HEK293 (cell line): ENCODE measurements at regions not wholly inside any gene's neighbourhood (a gene's known extent, or its start where the extent isn't known, plus 50 kb on each side); places are given as distances from the start of the nearest gene placed in this dataset.

Experiments used
- CTCF ChIA-PET: fragments of 350-600 bp; formaldehyde crosslinking; extraction: SDS; loops from one replicate; lab custom pipeline; 2021; ENCODE audit warnings: antibody characterized with exemption; lab: Yijun Ruan, JAX
- POLR2A ChIA-PET: fragments of 300-600 bp; formaldehyde crosslinking; extraction: SDS; loops from one replicate; lab custom pipeline; 2020; ENCODE audit warnings: antibody characterized with exemption, inconsistent platforms; lab: Yijun Ruan, JAX
- H3K27ac ChIP-seq: fragments of 200-500 bp; sonication (Bioruptor generic); 2 replicates; pipeline ENCODE4 v1.5.1; 2014; ENCODE audit warnings: low read depth, low read length, control low read depth, inconsistent platforms; ENCODE audit errors: extremely low read depth
- H3K36me3 ChIP-seq, 2 experiments: fragments of 200-500 bp in 1 of 2; sonication (Bioruptor generic) in 1 of 2; 1 replicate in 1 of 2; 2 replicates in 1 of 2; pipeline ENCODE4 v1.5.1; 2014 to 2017; ENCODE audit warnings: inconsistent platforms in 2 of 2, low read length in 2 of 2; ENCODE audit not compliant: control insufficient read depth in 2 of 2, insufficient read depth in 1 of 2
- H3K4me1 ChIP-seq: fragments of 200-500 bp; sonication (Bioruptor generic); 2 replicates; pipeline ENCODE4 v1.5.1; 2014; ENCODE audit warnings: mild to moderate bottlenecking, low read length, inconsistent platforms; ENCODE audit not compliant: control insufficient read depth, insufficient read depth
- H3K4me3 ChIP-seq: 2 replicates; pipeline ENCODE4 v1.5.1; 2011; ENCODE audit warnings: low read depth, mild to moderate bottlenecking, control low read depth, low read length, moderate library complexity
- H3K9me3 ChIP-seq: fragments of 200-500 bp; sonication (Bioruptor generic); 2 replicates; pipeline ENCODE4 v1.5.1; 2014; ENCODE audit warnings: low read depth, low read length, inconsistent platforms; ENCODE audit not compliant: control insufficient read depth, insufficient read depth
- EGR2 ChIP-seq: fragments of 450-650 bp; formaldehyde crosslinking; IDR thresholded peaks from 2 replicates; pipeline ENCODE4 v1.5.1; 2016; ENCODE audit warnings: low read depth, missing biosample characterization, missing genetic modification characterization
- GFI1B ChIP-seq: fragments of 450-650 bp; formaldehyde crosslinking; IDR thresholded peaks from 2 replicates; pipeline ENCODE4 v1.5.1; 2016; ENCODE audit warnings: missing biosample characterization, missing genetic modification characterization
- KLF16 ChIP-seq: fragments of 450-650 bp; formaldehyde crosslinking; IDR thresholded peaks from 2 replicates; pipeline ENCODE4 v1.5.1; 2017; ENCODE audit warnings: missing biosample characterization, missing genetic modification characterization
- OVOL3 ChIP-seq: fragments of 450-650 bp; formaldehyde crosslinking; IDR thresholded peaks from 2 replicates; pipeline ENCODE4 v1.5.1; 2016; ENCODE audit warnings: missing biosample characterization, missing genetic modification characterization
- PBX3 ChIP-seq: sonication (generic); formaldehyde crosslinking; IDR thresholded peaks from 2 replicates; pipeline ENCODE4 v1.8.1; 2022; ENCODE audit warnings: mild to moderate bottlenecking, moderate library complexity, missing genetic modification reagents
- ZBTB10 ChIP-seq: fragments of 450-650 bp; formaldehyde crosslinking; IDR thresholded peaks from 2 replicates; pipeline ENCODE4 v1.5.1; 2016; ENCODE audit warnings: missing biosample characterization, missing genetic modification characterization
- ZBTB7A ChIP-seq: fragments of 450-650 bp; formaldehyde crosslinking; IDR thresholded peaks from 2 replicates; pipeline ENCODE4 v1.5.1; 2016; ENCODE audit warnings: low read depth, missing biosample characterization, missing genetic modification characterization
- ZNF175 ChIP-seq: fragments of 450-650 bp; formaldehyde crosslinking; IDR thresholded peaks from 2 replicates; pipeline ENCODE4 v1.5.1; 2016; ENCODE audit warnings: missing biosample characterization, missing genetic modification characterization
- ZNF2 ChIP-seq: fragments of 450-650 bp; formaldehyde crosslinking; IDR thresholded peaks from 2 replicates; pipeline ENCODE4 v1.5.1; 2016; ENCODE audit warnings: missing biosample characterization, missing genetic modification characterization
- ZNF324 ChIP-seq: fragments of 450-650 bp; formaldehyde crosslinking; IDR thresholded peaks from 2 replicates; pipeline ENCODE4 v1.5.1; 2016; ENCODE audit warnings: missing biosample characterization, missing genetic modification characterization
- ZNF335 ChIP-seq: fragments of 450-650 bp; formaldehyde crosslinking; conservative IDR thresholded peaks from 2 replicates; pipeline ENCODE4 v1.5.1; 2016; ENCODE audit warnings: missing biosample characterization, missing genetic modification characterization
- ZNF362 ChIP-seq: fragments of 450-650 bp; formaldehyde crosslinking; IDR thresholded peaks from 2 replicates; pipeline ENCODE4 v1.5.1; 2016; ENCODE audit warnings: missing biosample characterization, missing genetic modification characterization
- ZNF518A ChIP-seq: fragments of 450-650 bp; formaldehyde crosslinking; conservative IDR thresholded peaks from 2 replicates; pipeline ENCODE4 v1.5.1; 2016; ENCODE audit warnings: low read depth, missing biosample characterization, missing genetic modification characterization
- ZNF558 ChIP-seq: fragments of 450-650 bp; formaldehyde crosslinking; IDR thresholded peaks from 2 replicates; pipeline ENCODE4 v1.5.1; 2016; ENCODE audit warnings: missing biosample characterization, missing genetic modification characterization
- ZNF639 ChIP-seq: fragments of 450-650 bp; formaldehyde crosslinking; IDR thresholded peaks from 2 replicates; pipeline ENCODE4 v1.5.1; 2016; ENCODE audit warnings: missing biosample characterization, missing genetic modification characterization
- ZNF660 ChIP-seq: fragments of 450-650 bp; IDR thresholded peaks from 2 replicates; pipeline ENCODE4 v1.5.1; 2018; ENCODE audit warnings: missing biosample characterization, mild to moderate bottlenecking, missing genetic modification characterization
- ZNF670 ChIP-seq: fragments of 450-650 bp; formaldehyde crosslinking; IDR thresholded peaks from 2 replicates; pipeline ENCODE4 v1.5.1; 2016; ENCODE audit warnings: missing biosample characterization, missing genetic modification characterization, low read depth
- ZNF777 ChIP-seq: fragments of 450-650 bp; formaldehyde crosslinking; IDR thresholded peaks from 2 replicates; pipeline ENCODE4 v1.5.1; 2017; ENCODE audit warnings: missing biosample characterization, missing genetic modification characterization, borderline replicate concordance
- ZSCAN4 ChIP-seq: fragments of 450-650 bp; formaldehyde crosslinking; IDR thresholded peaks from 2 replicates; pipeline ENCODE4 v1.5.1; 2017; ENCODE audit warnings: missing biosample characterization, missing genetic modification characterization

- no peak for TF ChIP-seq GFI1B (tag by site-specific recombination)
- no peak for TF ChIP-seq ZNF558 (tag by site-specific recombination)
- no peak for TF ChIP-seq KLF16 (tag by site-specific recombination)
- no peak for TF ChIP-seq ZNF324 (tag by site-specific recombination)
- TF ChIP-seq ZBTB10, result no peak
- no peak for TF ChIP-seq ZNF670 (tag by site-specific recombination)
- TF ChIP-seq ZNF660, result no peak
- TF ChIP-seq ZNF518A (tag by site-specific recombination), result no peak
- no peak for TF ChIP-seq ZNF777 (tag by site-specific recombination)
- TF ChIP-seq OVOL3, result no peak
- Histone ChIP-seq H3K4me1 (no peaks in the 10 kb centered on the region), H3K36me3 (no peaks in the 10 kb centered on the region), H3K4me3 (no peak overlapping the region), H3K27ac (no peak overlapping the region), H3K9me3 (no peaks in the 10 kb centered on the region)
- CTCF ChIA-PET, result no interaction called here
- POLR2A ChIA-PET, result no interaction called here
These were observed 1080.8 kb upstream of the AGA start for GRCh38 chr4:178523038-178523437.

GRCh38 chr4:178535939-178536579, 1093.8 kb upstream of the AGA start:
- ChIA-PET CTCF (no interaction called here), POLR2A (no interaction called here)
- TF ChIP-seq EGR2 (tag by site-specific recombination), result no peak
- no peak for TF ChIP-seq ZNF777 (tag by site-specific recombination)
- no peak for TF ChIP-seq PBX3 (CRISPR knock-in tag)
- TF ChIP-seq ZNF175 (tag by site-specific recombination), result no peak
- no peak for TF ChIP-seq ZNF362
- no peak for TF ChIP-seq ZNF639 (tag by site-specific recombination)
- no peak for TF ChIP-seq ZSCAN4 (tag by site-specific recombination)
- no peak for TF ChIP-seq ZNF2 (tag by site-specific recombination)
- TF ChIP-seq ZNF335, result no peak
- no peak for TF ChIP-seq ZBTB7A (tag by site-specific recombination)
- no peak overlapping the region for H3K4me3 ChIP-seq
- no peaks in the 10 kb centered on the region for H3K4me1 ChIP-seq
- no peak overlapping the region for H3K27ac ChIP-seq
- H3K9me3 ChIP-seq, result no peaks in the 10 kb centered on the region
- H3K36me3 ChIP-seq, result no peaks in the 10 kb centered on the region
